ENCODE measurements at regions not wholly inside any gene's neighbourhood (a gene's known extent, or its start where the extent isn't known, plus 50 kb on each side); places are given as distances from the start of the nearest gene placed in this dataset.

GRCh38 chr7:119748991-119749390 is 524.0 kb upstream of the KCND2 start:
- dilution Hi-C loops (cut with MboI; ENCODE audit: extremely low pct_ligation_motif_present, low sequenced_read_pairs): no loop called here
- Histone ChIP-seq H3K4me2 (ENCODE audit: control insufficient read depth, extremely low read depth, insufficient read depth, low read depth, low read length) (no peak overlapping the region), H3K4me1 (ENCODE audit: control insufficient read depth, extremely low read depth, insufficient read depth, low read length) (no peaks in the 10 kb centered on the region), H3K27me3 (ENCODE audit: control insufficient read depth, extremely low read depth, insufficient read depth, low read length) (no peaks in the 10 kb centered on the region), H3K9me3 (ENCODE audit: control insufficient read depth, low read depth, low read length) (no peaks in the 10 kb centered on the region), H3K9ac (ENCODE audit: control insufficient read depth, extremely low read depth, insufficient read depth, low read length) (no peak overlapping the region), H3K36me3 (ENCODE audit: control insufficient read depth in 2 of 2, extremely low read depth in 1 of 2, insufficient read depth in 2 of 2, low read length in 2 of 2) (no peaks in the 10 kb centered on the region), H3K4me3 (ENCODE audit: control insufficient read depth in 2 of 3, extremely low read depth in 1 of 3, insufficient read depth in 2 of 3, low read depth in 1 of 3, low read length in 3 of 3) (no peak overlapping the region), H3K79me2 (ENCODE audit: control insufficient read depth, insufficient read depth, low read length) (no peaks in the 10 kb centered on the region), H3K27ac (ENCODE audit: control insufficient read depth, insufficient read depth, low read length) (no peak overlapping the region), H2AFZ (ENCODE audit: control insufficient read depth, low read length) (no peak overlapping the region), H4K20me1 (ENCODE audit: control insufficient read depth, extremely low read depth, insufficient read depth, low read length) (no peaks in the 10 kb centered on the region), H3K9me1 (ENCODE audit: control insufficient read depth, extremely low read depth, insufficient read depth, low read length) (no peaks in the 10 kb centered on the region)
- TF ChIP-seq EZH2 (IDR thresholded peaks at IDR 0.05; ENCODE audit: low read length): no peak
- no peak for TF ChIP-seq CTCF (optimal IDR thresholded peaks at IDR 0.05 in 1 of 3, IDR thresholded peaks at IDR 0.05 in 1 of 3, conservative IDR thresholded peaks at IDR 0.05 in 1 of 3; ENCODE audit: extremely low read depth in 1 of 3, insufficient read depth in 2 of 3, low read length in 3 of 3)
- FAIRE-seq: no peak
- no peak for DNase-seq (ENCODE audit: low read depth, low spot score)

GRCh38 chr7:119756687-119757086 is 516.3 kb upstream of the KCND2 start:
- no peaks in the 10 kb centered on the region for H3K9me1 ChIP-seq (ENCODE audit: control insufficient read depth, extremely low read depth, insufficient read depth, low read length)
- no peak overlapping the region for H3K4me2 ChIP-seq (ENCODE audit: control insufficient read depth, extremely low read depth, insufficient read depth, low read depth, low read length)
- DNase-seq (ENCODE audit: low read depth, low spot score): no peak
- no peaks in the 10 kb centered on the region for H3K36me3 ChIP-seq (ENCODE audit: control insufficient read depth in 2 of 2, extremely low read depth in 1 of 2, insufficient read depth in 2 of 2, low read length in 2 of 2)
- H3K9me3 ChIP-seq (ENCODE audit: control insufficient read depth, low read depth, low read length): no peaks in the 10 kb centered on the region
- no peak overlapping the region for H2AFZ ChIP-seq (ENCODE audit: control insufficient read depth, low read length)
- H3K79me2 ChIP-seq (ENCODE audit: control insufficient read depth, insufficient read depth, low read length): no peaks in the 10 kb centered on the region
- H3K4me1 ChIP-seq (ENCODE audit: control insufficient read depth, extremely low read depth, insufficient read depth, low read length): no peaks in the 10 kb centered on the region
- no peak overlapping the region for H3K4me3 ChIP-seq (ENCODE audit: control insufficient read depth in 2 of 3, extremely low read depth in 1 of 3, insufficient read depth in 2 of 3, low read depth in 1 of 3, low read length in 3 of 3)
- H3K27ac ChIP-seq (ENCODE audit: control insufficient read depth, insufficient read depth, low read length): no peak overlapping the region
- FAIRE-seq: no peak
- H4K20me1 ChIP-seq (ENCODE audit: control insufficient read depth, extremely low read depth, insufficient read depth, low read length): no peaks in the 10 kb centered on the region
- no peak overlapping the region for H3K9ac ChIP-seq (ENCODE audit: control insufficient read depth, extremely low read depth, insufficient read depth, low read length)
- no peaks in the 10 kb centered on the region for H3K27me3 ChIP-seq (ENCODE audit: control insufficient read depth, extremely low read depth, insufficient read depth, low read length)
- TF ChIP-seq CTCF (optimal IDR thresholded peaks at IDR 0.05 in 1 of 3, IDR thresholded peaks at IDR 0.05 in 1 of 3, conservative IDR thresholded peaks at IDR 0.05 in 1 of 3; ENCODE audit: extremely low read depth in 1 of 3, insufficient read depth in 2 of 3, low read length in 3 of 3) (no peak), EZH2 (IDR thresholded peaks at IDR 0.05; ENCODE audit: low read length) (no peak)
- dilution Hi-C loops (cut with MboI; ENCODE audit: extremely low pct_ligation_motif_present, low sequenced_read_pairs): no loop called here

Data from keratinocyte (primary cell).